ENCODE measurements at regions not wholly inside any gene's neighbourhood (a gene's known extent, or its start where the extent isn't known, plus 50 kb on each side); places are given as distances from the start of the nearest gene placed in this dataset.

GRCh38 chr2:72004201-72004915 lies 143.3 kb downstream of the CYP26B1 start:
- no peak for DNase-seq (ENCODE audit: low read depth in 2 of 2)

GRCh38 chr2:72003796-72004195 lies 143.9 kb downstream of the CYP26B1 start:
- no peak for DNase-seq (ENCODE audit: low read depth in 2 of 2)

- DNase-seq (ENCODE audit: low read depth in 2 of 2), result no peak
These were observed 144.5 kb downstream of the CYP26B1 start for GRCh38 chr2:72003124-72003523.

- no peak for DNase-seq (ENCODE audit: low read depth in 2 of 2)
These were observed 145.5 kb downstream of the CYP26B1 start for GRCh38 chr2:72001937-72002690.

- DNase-seq (ENCODE audit: low read depth in 2 of 2), result no peak
These were observed 147.6 kb downstream of the CYP26B1 start for GRCh38 chr2:72000110-72000509.

GRCh38 chr2:71999580-71999979 lies 148.1 kb downstream of the CYP26B1 start:
- no peak for DNase-seq (ENCODE audit: low read depth in 2 of 2)

GRCh38 chr2:71997843-71998242 lies 149.8 kb downstream of the CYP26B1 start:
- no peak for DNase-seq (ENCODE audit: low read depth in 2 of 2)

- DNase-seq (ENCODE audit: low read depth in 2 of 2), result no peak
These were observed 152.5 kb downstream of the CYP26B1 start for GRCh38 chr2:71995067-71995665.

- DNase-seq (ENCODE audit: low read depth in 2 of 2), result no peak
These were observed 155.6 kb downstream of the CYP26B1 start for GRCh38 chr2:71992036-71992435.

- no peak for DNase-seq (ENCODE audit: low read depth in 2 of 2)
These were observed 156.3 kb downstream of the CYP26B1 start for GRCh38 chr2:71991397-71991796.

- DNase-seq (ENCODE audit: low read depth in 2 of 2), result no peak
These were observed 156.8 kb downstream of the CYP26B1 start for GRCh38 chr2:71990826-71991225.

- DNase-seq (ENCODE audit: low read depth in 2 of 2), result no peak
These were observed 157.5 kb downstream of the CYP26B1 start for GRCh38 chr2:71990122-71990521.

GRCh38 chr2:71989671-71990070 lies 158.0 kb downstream of the CYP26B1 start:
- no peak for DNase-seq (ENCODE audit: low read depth in 2 of 2)

GRCh38 chr2:71988170-71988569 lies 159.5 kb downstream of the CYP26B1 start:
- no peak for DNase-seq (ENCODE audit: low read depth in 2 of 2)

- no peak for DNase-seq (ENCODE audit: low read depth in 2 of 2)
These were observed 171.0 kb downstream of the CYP26B1 start for GRCh38 chr2:71976685-71977084.

GRCh38 chr2:71974846-71975245 lies 172.8 kb downstream of the CYP26B1 start:
- no peak for DNase-seq (ENCODE audit: low read depth in 2 of 2)

- no peak for DNase-seq (ENCODE audit: low read depth in 2 of 2)
These were observed 176.2 kb downstream of the CYP26B1 start for GRCh38 chr2:71971493-71971892.

GRCh38 chr2:71965530-71965929 lies 182.1 kb downstream of the CYP26B1 start:
- no peak for DNase-seq (ENCODE audit: low read depth in 2 of 2)

GRCh38 chr2:71962911-71963694 lies 184.6 kb downstream of the CYP26B1 start:
- DNase-seq (ENCODE audit: low read depth in 2 of 2), result no peak

- DNase-seq (ENCODE audit: low read depth in 2 of 2), result no peak
These were observed 185.3 kb downstream of the CYP26B1 start for GRCh38 chr2:71962350-71962749.

- no peak for DNase-seq (ENCODE audit: low read depth in 2 of 2)
These were observed 186.2 kb downstream of the CYP26B1 start for GRCh38 chr2:71961289-71962027.
